ENCODE measurements at regions not wholly inside any gene's neighbourhood (a gene's known extent, or its start where the extent isn't known, plus 50 kb on each side); places are given as distances from the start of the nearest gene placed in this dataset.

DNA sequence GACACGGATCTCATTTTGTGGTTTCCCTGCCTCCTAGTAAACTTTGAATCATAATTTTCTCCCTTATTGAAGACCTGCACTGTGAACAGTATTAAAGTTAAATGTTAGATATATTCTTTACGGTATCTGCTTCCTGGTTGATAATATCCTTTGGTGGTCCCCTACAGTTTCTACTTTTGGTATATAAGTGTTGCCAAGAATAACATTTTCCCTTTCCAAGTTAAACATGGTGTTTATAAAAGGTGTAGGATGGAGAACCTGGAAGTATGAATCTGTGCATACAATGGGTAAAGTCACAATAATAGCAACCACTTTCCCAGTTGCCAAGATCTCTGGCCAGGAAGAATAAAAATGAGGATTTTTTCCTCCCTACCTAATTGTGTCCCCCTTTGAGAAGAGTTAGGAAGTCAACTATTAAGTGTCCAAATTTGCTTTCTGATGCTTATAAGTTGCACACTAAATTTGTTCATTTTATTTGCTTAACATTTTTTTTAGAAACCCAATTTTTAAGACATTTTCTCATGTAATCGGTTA is 201.0 kb upstream of the STK17B start:
- TF ChIP-seq, protein P1, sequence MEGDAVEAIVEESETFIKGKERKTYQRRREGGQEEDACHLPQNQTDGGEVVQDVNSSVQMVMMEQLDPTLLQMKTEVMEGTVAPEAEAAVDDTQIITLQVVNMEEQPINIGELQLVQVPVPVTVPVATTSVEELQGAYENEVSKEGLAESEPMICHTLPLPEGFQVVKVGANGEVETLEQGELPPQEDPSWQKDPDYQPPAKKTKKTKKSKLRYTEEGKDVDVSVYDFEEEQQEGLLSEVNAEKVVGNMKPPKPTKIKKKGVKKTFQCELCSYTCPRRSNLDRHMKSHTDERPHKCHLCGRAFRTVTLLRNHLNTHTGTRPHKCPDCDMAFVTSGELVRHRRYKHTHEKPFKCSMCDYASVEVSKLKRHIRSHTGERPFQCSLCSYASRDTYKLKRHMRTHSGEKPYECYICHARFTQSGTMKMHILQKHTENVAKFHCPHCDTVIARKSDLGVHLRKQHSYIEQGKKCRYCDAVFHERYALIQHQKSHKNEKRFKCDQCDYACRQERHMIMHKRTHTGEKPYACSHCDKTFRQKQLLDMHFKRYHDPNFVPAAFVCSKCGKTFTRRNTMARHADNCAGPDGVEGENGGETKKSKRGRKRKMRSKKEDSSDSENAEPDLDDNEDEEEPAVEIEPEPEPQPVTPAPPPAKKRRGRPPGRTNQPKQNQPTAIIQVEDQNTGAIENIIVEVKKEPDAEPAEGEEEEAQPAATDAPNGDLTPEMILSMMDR (IDR thresholded peaks at IDR 0.05), result no peak
- TF ChIP-seq EZH2phosphoT487 (IDR thresholded peaks at IDR 0.05) (no peak), EZH2 (IDR thresholded peaks at IDR 0.05) (no peak)
